Stimulated activated CD4-positive, alpha-beta T cell treated with anti-CD3 and anti-CD28 coated beads, Interleukin-2, amount 100 ng/mL, for 24 hours (primary cell): ENCODE measurements at regions not wholly inside any gene's neighbourhood (a gene's known extent, or its start where the extent isn't known, plus 50 kb on each side); places are given as distances from the start of the nearest gene placed in this dataset.
"Not testable (repeated sequence)": the region's sequence is repeated elsewhere in the genome, so short reads cannot be mapped to it uniquely, and the experiment has no call there.

Experiments used
- DNase-seq, 2 donors: peaks; one replicate each; pipeline ENCODE4 v3.0.0-alpha.2; 2020

GRCh38 chr3:197459571-197459970 lies 96.2 kb downstream of the BDH1 start:
- DNase-seq = peak in 1 of 2 donors; percentile 34

GRCh38 chr3:197458906-197459470 lies 96.8 kb downstream of the BDH1 start:
- no peak for DNase-seq

GRCh38 chr3:197458179-197458707 lies 97.5 kb downstream of the BDH1 start:
- DNase-seq = peak; percentile 40 to 61

- DNase-seq = peak; percentile 62 to 75
Measured at GRCh38 chr3:197456261-197457091, 99.3 kb downstream of the BDH1 start.

GRCh38 chr3:197454841-197455240 lies 100.9 kb downstream of the BDH1 start:
- DNase-seq = not testable (repeated sequence)

GRCh38 chr3:197454014-197454413 lies 101.8 kb downstream of the BDH1 start:
- DNase-seq = no peak

- no peak for DNase-seq
Measured at GRCh38 chr3:197450810-197451209, 105.0 kb downstream of the BDH1 start.

- DNase-seq = no peak
Measured at GRCh38 chr3:197450308-197450707, 105.5 kb downstream of the BDH1 start.

GRCh38 chr3:197449181-197449580 lies 106.6 kb downstream of the BDH1 start:
- DNase-seq = not testable (repeated sequence)

GRCh38 chr3:197447781-197448180 lies 108.0 kb downstream of the BDH1 start:
- DNase-seq = not testable (repeated sequence)

- DNase-seq = no peak
Measured at GRCh38 chr3:197447057-197447456, 108.7 kb downstream of the BDH1 start.

- no peak for DNase-seq
Measured at GRCh38 chr3:197446700-197447056, 109.1 kb downstream of the BDH1 start.

- no peak for DNase-seq
Measured at GRCh38 chr3:197445896-197446699, 109.7 kb downstream of the BDH1 start.

GRCh38 chr3:197444793-197445379 lies 110.9 kb downstream of the BDH1 start:
- DNase-seq = no peak

- DNase-seq = no peak
Measured at GRCh38 chr3:197443506-197443905, 112.3 kb downstream of the BDH1 start.

- no peak for DNase-seq
Measured at GRCh38 chr3:197440717-197441303, 115.0 kb downstream of the BDH1 start.

GRCh38 chr3:197438906-197439305 lies 116.9 kb downstream of the BDH1 start:
- DNase-seq = no peak

- no peak for DNase-seq
Measured at GRCh38 chr3:197435426-197435825, 120.3 kb downstream of the BDH1 start.

- no peak for DNase-seq
Measured at GRCh38 chr3:197434830-197435229, 120.9 kb downstream of the BDH1 start.

- DNase-seq = no peak
Measured at GRCh38 chr3:197432384-197433127, 123.2 kb downstream of the BDH1 start.

GRCh38 chr3:197431346-197431910 lies 124.3 kb downstream of the BDH1 start:
- DNase-seq = no peak

GRCh38 chr3:197430934-197431333 lies 124.8 kb downstream of the BDH1 start:
- no peak for DNase-seq
